22Rv1 (cell line): ENCODE measurements at regions not wholly inside any gene's neighbourhood (a gene's known extent, or its start where the extent isn't known, plus 50 kb on each side); places are given as distances from the start of the nearest gene placed in this dataset.

ENCODE experiments used
- CTCF ChIP-seq: fragments of 450-650 bp; IDR thresholded peaks from 2 replicates; pipeline ENCODE4 v1.5.1; 2017; ENCODE audit warnings: mild to moderate bottlenecking
- ZFX ChIP-seq: fragments of 450-650 bp; IDR thresholded peaks from 2 replicates; pipeline ENCODE4 v1.6.1; 2017; ENCODE audit warnings: antibody characterized with exemption, borderline replicate concordance

GRCh38 chr3:153567556-153567955 is 405.5 kb downstream of the RAP2B start:
- no peak for TF ChIP-seq CTCF
- no peak for TF ChIP-seq ZFX
